GM10248 (cell line): ENCODE measurements at regions not wholly inside any gene's neighbourhood (a gene's known extent, or its start where the extent isn't known, plus 50 kb on each side); places are given as distances from the start of the nearest gene placed in this dataset.

Experiments
- CTCF ChIA-PET: fragments of 300-600 bp; sonication (Branson Sonifier 250); formaldehyde crosslinking; extraction: SDS; loops from one replicate; lab custom pipeline; 2021; ENCODE audit warnings: antibody characterized with exemption; lab: Yijun Ruan, JAX
- POLR2A ChIA-PET: fragments of 350-650 bp; sonication (Branson Sonifier 250); formaldehyde crosslinking; extraction: SDS; loops from one replicate; lab custom pipeline; 2020; ENCODE audit warnings: antibody characterized with exemption; lab: Yijun Ruan, JAX
- DNase-seq: peaks from one replicate; pipeline ENCODE4 v3.0.0; 2012; ENCODE audit errors: extremely low spot score
- CTCF ChIP-seq: IDR thresholded peaks from 2 replicates; pipeline ENCODE4 v1.5.1; 2012; ENCODE audit warnings: mild to moderate bottlenecking, low read depth; ENCODE audit errors: extremely low read depth, missing control alignments, control extremely low read depth

- CTCF ChIA-PET = no interaction called here
- DNase-seq = no peak
- no peak for TF ChIP-seq CTCF
- POLR2A ChIA-PET = no interaction called here
These were observed 106.4 kb upstream of the GSC start for GRCh38 chr14:94876306-94876705.

GRCh38 chr14:94875256-94875655, 105.3 kb upstream of the GSC start:
- no peak for TF ChIP-seq CTCF
- ChIA-PET POLR2A (no interaction called here), CTCF (no interaction called here)
- no peak for DNase-seq

GRCh38 chr14:94868772-94869072, 98.8 kb upstream of the GSC start:
- CTCF ChIA-PET = interaction anchor here (0.8 kb wide), 1 partner anchor 14 kb away, joined by 3 read pairs; no protein-coding TSS in a partner anchor
- POLR2A ChIA-PET = no interaction called here
- no peak for DNase-seq
- no peak for TF ChIP-seq CTCF

GRCh38 chr14:94867946-94868771, 98.2 kb upstream of the GSC start:
- CTCF ChIA-PET = no interaction called here
- POLR2A ChIA-PET = no interaction called here
- TF ChIP-seq CTCF = no peak
- DNase-seq = no peak

GRCh38 chr14:94867209-94867608, 97.3 kb upstream of the GSC start:
- ChIA-PET POLR2A (no interaction called here), CTCF (no interaction called here)
- TF ChIP-seq CTCF = no peak
- no peak for DNase-seq

DNA sequence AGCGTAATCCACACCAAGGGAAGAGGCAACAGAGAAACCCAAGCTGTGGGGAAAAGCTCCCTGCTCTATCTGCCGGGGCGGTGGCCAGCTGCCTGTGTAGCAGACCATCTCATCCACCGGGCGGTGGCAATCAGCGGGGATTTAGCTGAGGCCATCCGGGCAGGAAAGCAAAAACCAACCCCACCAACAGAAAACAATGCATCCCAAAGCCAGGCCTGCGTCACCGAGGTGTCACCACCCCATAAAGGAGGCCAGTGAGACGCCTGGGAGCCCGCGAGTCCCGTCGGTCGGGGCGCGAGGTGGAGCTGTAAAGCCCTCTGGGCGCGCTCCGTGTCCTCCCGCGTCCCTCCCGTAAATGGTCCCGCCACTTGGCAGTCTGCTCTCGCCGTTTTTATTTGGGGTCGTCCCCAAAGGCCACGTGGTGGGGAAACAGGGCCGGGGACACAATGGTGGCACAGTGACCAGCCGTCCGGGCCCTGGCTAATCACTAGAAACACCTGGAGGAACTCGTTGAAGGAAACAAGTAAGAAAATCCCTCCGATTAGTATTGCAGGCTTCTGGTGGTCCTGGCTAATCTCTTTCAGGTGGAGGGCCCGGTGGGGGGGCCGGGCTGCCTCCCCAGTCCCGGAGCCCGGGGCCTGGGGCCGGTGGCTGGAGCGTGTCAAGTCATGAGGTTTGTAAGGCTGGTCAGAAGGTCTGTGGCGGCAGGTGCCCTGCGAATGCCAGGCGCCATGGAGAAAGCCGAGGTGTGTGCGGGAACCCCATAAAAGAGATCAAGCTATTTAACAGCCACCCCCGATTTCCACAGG, 94.7 kb upstream of the GSC start:
- DNase-seq = no peak
- CTCF ChIA-PET = no interaction called here
- POLR2A ChIA-PET = no interaction called here
- TF ChIP-seq CTCF = no peak
